Fibroblast of skin of back (primary cell): ENCODE measurements at regions not wholly inside any gene's neighbourhood (a gene's known extent, or its start where the extent isn't known, plus 50 kb on each side); places are given as distances from the start of the nearest gene placed in this dataset.

ENCODE experiments used
- DNase-seq: peaks from one replicate; pipeline ENCODE4 v3.0.0-alpha.2; 2013

DNA sequence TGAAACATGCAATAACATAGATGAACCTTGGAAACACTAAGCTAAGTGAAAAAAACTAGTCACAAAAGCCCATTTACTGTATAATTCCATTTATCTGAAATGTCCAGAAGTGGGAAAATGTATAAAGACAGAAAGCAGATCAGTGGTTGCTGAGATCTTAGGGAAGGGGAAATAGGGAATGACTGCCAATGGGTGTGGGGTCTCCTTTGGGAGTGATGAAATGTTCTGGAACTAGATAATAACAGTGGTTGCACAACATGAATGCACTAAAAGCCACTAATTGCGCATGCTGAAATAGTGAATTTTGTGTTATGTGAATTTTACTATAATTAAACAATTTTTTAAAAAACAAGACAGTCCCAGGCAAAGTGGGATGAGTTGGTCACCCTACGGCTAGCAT lies 472.8 kb downstream of the CCDC171 start:
- no peak for DNase-seq

DNA sequence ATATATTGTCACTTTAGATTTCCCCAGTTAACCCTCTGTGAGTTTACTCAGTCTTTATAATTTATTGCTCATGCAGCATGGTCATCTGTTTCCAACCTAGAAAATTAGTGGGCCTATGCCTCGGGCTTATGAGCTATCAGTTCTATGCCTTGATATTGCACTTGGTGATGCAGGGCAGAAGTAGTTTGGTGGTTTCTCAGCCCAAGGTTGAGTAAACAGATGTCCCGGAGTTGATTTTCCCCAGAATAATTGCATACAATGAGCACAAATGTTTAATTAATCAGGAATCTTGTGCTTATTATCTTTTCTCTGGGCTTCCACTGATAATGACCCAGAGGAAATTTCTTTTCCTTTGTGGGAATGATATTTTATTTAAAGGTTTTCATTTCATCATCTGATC lies 474.0 kb downstream of the CCDC171 start:
- DNase-seq = no peak

DNA sequence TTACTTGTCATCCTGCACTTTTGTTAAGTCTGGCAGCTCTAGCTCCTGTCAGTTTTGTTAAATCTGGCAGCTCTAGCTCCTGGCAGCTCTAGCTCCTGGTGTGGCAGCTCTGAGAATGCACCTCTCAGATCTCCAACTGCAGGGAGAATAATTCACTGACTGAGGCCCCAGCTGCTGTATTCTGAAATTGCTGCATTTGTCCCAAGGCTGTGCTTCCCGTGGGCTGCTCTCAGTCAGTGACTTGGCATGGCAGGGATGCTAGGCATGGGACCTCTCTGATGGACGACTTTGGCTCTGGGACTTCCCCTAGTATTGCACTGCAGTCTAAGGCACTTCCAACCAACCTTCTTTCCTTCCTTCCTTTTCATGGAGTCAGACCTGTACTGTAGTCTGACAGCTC lies 475.7 kb downstream of the CCDC171 start:
- DNase-seq = peak; percentile 66

DNA sequence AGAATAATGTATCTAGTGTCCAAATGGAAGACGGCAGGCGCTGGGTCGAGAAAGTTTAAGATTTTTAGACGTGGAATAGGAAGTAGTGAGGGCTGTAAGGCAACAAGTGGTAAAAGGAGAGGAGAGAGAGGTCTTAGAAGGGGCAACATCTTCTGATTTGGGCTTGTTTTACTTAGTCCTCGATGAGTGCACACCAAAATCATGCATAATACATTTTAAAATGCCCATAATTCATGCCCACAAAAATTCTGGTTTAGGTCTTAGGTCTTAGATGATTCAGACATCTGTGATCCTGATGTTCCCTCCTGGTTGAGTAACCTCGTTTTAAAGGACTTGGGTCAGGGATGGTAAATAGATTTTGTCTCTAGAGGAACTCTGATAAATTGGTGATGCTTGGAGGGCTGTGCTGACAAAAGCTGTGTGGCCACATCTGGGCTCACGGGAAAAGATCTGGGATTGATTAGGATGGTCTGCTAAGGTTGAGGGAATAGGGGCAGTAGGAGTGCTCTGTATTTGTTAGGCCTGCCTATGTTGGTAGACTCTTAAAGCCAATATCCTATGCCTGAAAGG lies 476.3 kb downstream of the CCDC171 start:
- peak; percentile 89 for DNase-seq

DNA sequence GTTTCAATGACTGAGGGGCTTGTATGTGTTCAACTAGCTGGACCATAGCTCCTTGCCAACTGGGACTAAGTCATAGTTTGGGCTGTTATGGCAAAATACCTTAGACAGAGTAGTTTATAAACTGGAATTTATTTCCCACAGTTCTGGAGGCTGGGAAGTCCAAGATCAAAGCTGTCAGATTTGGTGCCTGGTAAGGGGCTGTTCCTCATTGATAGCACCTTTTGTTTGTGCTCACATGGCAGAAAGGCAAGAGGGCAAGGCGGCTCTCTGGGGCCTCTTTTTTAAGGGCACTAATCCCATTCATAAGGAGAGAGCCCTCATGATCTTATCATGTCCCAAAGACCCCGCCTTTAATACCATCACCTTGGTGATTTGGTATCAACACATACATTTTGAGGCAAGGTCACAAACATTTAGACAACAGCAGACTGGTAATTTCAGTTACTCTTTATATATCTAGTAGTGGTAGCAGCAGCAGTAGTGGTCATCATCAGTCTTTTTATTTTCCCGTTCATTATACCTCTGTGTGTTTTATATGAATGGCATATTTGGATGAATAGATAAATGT lies 477.0 kb downstream of the CCDC171 start:
- DNase-seq = no peak

DNA sequence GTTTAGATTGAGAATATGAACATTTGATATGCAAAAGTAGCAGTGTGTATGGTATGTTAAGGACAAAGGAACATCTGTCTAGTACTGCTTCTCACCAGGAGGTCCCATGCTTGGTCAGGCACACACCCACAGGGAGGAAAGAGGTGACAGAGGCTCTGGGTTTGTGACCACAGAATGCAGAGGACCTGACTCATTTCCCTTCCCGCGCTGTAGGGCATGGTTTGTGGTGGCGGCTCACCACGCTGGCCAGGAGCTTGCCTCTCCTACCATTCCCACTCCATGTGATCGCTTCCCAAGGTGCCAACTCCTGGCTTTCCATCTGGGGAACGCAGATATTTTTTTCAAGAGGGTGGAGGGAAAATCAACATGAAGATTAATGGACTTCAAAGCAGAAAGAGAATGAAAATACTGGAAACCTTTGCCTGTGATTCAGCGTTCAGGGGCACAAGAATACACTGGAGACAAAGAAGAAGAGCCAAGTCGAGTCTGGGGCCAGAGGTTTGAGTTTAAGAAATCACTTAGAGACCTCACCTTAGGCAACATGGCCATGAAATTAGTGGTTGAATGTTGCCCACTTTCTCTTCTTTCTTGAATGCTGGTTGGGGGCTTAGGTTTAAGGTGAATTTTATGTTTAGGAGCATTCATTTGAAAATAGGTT lies 477.8 kb downstream of the CCDC171 start:
- DNase-seq = peak; percentile 100

DNA sequence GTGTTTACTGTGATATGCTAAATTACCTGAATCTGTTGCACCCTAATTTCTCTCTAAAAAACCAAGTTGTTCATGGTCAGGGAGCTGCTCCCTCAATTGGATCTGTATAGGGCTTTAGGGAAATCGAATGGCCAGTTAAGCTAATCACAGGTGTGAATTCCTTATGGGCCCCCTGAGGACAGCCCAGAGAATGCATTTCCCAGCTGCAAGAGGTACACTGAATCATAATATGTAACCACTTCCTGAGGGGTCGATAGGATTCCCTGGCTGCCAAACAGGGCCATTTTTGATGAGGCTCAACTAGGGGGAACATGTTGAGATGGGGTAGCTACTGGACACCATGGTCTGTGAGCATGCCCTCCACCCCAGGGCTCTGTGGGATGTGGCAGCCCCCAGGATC lies 478.6 kb downstream of the CCDC171 start:
- no peak for DNase-seq

DNA sequence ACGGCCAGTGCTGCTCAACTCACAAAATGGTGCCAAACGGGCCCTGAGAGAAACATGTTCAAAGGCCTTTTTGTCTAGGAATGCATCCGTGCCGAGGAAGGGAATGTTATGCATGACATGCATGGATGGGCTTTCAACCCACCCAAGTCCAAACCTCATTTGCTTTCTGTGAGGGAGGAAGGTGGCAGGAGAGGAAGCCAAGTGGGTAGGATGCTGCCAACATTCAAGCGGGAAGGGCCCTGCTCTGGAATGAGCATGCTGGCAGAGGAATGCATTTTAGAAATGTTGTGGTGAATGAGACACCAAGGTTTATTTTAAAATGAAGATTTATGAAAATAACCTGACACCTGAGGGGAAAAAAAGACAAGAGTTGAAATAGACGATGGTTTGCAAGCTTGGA lies 479.1 kb downstream of the CCDC171 start:
- peak; percentile 73 for DNase-seq

DNA sequence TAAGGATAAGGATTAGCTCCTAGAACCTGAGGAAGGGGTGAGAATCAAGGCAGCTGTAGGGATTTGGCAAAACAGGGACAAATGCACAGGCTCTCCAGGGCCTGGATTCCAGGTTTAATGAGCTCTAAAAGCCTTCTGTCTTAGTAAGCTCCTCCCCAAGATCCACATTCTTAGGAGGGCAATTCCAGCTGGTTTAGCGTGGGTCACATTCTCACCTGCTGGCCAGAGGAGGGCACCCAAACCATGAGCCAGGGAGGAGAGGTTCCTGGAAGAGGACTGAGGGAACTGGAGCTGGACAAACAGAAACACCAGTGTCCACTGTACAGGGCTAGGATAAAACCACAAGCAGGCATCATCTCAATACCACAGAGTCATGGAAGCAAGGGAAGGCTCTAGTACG lies 480.0 kb downstream of the CCDC171 start:
- DNase-seq = peak; percentile 72

DNA sequence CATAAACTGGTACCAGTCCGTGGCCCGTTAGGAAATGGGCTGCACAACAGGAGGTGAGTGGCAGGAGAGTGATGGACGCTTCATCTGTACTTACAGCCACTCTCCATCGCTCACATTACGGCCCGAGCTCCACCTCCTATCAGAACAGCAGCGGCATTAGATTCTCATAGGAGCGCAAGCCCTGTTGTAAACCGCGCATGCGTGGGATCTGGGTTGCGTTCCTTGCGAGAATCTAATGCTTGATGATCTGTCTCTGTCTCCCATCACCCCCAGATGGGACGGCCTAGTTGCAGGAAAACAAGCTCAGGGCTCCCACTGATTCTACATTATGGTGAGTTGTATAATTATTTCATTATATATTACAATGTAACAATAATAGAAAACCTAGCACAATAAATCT lies 480.4 kb downstream of the CCDC171 start:
- no peak for DNase-seq

DNA sequence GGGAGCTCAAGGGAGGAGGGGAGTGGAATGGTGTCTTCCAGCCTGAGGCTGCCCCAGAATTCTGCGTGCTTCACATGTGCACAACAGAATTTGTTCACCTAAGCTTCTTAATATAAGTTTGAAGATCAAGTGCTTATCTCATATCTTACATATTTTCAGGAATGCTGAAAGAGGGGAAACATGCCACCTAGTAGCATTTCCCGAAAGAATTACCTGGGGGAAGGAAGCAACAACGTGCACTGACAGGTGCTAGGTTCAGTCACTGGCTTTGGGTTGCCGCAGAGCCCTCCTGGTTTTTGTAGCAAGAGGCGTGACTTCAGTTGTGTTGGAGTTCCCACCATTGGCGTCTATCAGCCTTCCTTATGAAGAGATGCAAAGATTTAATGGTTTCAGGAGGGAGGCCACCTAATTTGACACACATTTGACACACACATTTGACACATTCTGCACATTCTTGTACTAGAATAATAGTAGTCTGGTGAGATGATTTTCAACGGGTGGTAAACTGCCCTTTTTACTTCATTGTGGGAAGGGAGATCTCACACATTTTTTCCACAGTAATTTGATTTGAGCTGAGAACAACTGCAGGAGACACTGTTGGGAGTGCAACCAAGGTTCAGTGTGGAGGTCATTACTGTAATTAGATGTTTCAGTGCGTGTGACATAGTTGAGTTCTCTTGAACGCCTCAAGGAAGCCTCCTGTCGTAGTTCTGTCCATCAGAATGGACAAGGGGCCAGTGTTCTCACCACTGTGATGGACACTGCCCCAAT lies 481.3 kb downstream of the CCDC171 start:
- no peak for DNase-seq

DNA sequence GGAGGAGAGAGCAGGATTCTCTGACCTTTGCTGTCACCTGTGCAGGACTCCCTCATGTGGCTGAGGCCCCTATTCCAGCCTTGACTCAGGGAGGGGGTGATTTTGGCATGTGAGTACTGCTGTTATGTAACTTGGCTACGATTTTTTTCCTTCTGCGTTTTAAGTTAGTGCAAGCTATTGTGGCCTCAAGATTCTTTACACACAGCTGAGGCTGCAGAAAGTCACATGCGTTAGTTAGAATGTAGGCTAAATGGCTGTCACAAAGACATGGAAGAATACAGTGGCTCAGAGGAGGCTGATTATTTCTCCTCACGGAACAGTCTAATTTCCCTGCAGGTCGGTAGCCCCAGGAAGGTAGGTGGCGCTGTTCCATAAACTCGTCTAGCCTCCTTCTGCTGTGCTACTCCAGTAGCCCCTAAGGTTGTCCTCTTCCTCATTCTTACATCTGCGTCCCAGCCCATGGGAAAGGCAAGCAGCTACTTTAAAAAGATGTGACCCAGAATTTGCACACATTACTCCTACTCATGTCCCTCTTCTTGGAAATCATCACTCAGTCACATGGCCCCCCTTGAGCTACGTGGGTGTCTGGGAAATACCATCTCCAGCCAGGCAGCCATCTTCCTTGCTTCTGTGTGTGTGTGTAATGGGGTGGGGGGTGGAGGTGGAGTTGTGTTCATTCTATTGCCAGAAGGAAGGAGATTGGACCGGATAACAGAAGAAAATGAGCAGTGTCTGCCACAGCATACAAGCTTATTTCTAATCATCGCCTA lies 486.6 kb downstream of the CCDC171 start:
- peak; percentile 82 for DNase-seq

DNA sequence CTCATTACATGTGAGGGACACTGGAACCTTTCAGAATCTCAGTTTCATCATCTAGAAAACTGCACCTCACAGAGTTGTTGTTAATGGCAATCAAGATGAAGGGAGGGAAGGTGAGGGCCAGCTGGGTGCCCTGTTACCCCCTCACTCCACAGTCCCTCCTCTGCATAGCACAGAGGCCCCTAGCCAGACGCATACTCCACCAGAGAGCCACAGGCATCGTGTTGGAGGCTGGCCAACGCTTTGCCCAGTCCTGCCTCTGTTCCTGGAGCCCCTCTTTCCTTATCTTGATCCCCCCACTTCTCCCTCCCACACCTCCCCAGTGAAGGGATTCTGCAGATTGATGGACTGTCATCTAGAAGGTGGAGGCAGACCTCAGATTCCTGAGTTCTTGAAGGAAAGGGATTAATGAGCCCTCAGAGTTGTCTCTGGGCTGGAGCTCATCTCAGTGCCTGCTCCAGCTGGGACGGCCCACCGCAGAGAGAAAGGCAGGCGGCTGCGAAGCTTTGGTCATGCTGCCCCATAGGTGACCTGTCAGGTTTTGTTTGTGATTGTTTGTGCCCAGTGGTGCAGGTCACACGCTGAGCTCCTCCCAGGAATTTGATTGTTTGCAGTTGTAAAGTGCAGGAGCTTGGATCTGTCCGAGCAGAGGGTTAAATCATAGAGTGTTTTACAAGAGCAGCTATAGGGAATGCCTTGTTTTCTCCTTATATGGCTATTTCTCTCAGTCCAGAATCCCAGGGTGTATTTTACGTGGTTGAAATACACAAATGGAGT lies 487.3 kb downstream of the CCDC171 start:
- DNase-seq = peak; percentile 89

DNA sequence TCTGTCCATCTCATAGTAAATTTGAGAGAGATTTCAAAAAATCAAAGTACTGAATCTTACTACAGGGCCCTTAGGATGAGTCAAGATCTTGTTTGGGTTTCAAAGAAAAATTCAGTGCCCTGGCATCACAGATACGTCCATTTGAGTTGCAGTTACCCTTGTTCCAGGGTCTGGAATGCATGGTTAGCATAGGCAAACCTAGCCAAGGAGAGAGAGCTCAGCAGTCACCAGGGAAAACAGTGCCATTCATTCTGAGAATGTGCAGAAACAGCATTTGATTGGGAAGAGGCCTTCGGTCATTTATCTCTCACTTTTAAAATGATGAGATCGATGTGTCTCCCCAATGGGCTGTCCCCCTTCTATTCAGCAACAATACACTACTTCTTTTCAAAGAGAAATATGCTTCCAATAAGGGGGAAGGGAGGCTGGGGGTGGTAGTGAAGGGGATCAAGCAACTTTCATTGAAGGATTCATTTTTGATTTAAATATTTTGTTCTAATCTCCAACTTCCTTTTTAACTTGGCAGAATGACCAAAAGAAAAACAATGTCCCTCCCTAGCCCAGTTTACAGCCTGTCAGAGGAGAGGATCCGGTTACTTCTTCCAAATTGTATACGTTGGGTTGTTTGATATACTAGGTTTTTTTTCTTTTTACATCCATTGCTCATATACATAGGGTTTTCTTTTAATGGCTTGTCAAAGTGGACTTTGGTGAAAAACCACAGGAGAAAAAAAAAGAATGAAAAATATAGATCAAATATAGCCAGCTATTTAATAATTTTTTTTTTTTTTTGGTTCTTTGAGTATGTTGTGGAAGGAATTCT lies 491.1 kb downstream of the CCDC171 start:
- DNase-seq = peak; percentile 93

DNA sequence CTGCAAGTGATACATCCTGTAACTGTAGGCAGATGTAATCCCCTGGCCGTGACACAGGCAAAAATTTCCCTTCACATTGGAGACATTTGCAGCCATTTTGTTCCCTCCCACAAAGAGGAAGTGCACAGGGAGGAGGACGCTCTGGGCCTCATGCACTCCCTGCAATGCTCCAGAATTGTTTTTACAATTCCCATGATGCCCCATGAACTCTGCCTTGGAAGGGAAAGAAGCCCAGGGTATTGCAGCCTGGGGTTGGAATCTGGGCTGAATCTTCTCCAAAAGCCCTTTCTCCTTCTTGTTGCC lies 491.7 kb downstream of the CCDC171 start:
- peak; percentile 93 for DNase-seq

DNA sequence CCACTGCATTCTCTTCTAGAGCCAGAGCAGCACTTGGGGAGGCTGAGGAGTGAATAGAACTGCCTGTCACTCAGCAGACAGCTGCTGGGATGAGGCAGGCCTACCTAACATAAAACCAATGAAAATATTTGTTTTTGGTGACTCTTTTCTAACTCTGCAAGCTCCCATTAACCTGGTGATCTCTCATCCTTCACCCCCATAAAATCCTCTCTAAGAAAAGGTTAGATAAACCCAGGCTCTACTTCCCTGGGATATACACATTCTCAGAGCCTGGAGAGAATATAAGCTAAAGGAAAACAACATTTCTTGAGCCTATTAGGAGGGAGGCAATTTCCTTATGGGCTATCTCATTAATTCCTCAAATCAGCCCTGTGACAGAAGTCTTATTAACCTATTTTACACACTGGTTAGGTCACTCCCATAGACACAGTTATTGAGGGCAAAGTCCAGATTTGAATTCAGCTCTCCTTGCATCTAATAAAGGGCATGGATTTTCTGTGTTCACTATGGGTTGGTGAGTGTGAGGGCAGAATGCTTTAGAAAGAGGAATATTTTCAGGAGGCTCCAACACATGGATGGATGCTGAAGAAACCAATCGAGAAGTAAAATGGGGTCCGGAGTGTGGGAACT lies 492.9 kb downstream of the CCDC171 start:
- no peak for DNase-seq

DNA sequence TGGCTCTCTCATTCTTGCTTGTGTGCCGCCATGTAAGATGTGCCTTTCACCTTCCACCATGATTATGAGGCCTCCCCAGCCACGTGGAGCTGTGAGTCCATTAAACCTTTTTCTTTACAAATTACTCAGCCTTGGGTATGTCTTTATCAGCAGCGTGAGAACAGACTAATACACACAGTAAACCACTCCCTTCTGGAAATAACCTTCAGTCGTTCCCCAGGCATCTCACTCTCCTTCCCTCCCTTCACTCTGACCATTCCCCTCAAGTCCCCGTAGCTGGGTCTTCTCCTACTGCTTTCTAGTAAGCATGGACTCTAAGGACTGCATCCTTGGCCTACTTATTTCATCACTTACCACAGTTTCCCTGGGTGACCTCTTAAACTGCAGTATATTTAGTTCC lies 493.9 kb downstream of the CCDC171 start:
- DNase-seq = peak; percentile 43

DNA sequence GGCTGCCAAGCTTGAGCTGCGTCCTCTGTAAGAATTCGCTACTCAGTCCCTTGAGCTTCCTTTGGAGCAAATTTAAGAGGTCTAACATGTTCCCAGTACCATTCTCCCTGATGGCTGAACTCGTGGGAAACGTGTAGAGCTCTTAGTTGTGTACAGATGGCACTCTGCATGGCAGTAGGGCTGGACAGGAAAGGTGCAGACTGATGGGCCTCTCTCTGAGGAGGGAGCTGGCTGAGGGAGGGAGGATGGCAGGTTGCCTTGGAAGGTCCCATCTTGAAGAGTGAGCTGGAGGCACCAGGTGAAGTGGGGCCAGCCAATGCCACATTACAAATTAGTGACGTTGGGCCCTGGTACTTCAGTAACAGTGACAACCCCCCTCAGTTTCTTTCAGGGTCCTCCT lies 495.3 kb downstream of the CCDC171 start:
- DNase-seq = no peak

DNA sequence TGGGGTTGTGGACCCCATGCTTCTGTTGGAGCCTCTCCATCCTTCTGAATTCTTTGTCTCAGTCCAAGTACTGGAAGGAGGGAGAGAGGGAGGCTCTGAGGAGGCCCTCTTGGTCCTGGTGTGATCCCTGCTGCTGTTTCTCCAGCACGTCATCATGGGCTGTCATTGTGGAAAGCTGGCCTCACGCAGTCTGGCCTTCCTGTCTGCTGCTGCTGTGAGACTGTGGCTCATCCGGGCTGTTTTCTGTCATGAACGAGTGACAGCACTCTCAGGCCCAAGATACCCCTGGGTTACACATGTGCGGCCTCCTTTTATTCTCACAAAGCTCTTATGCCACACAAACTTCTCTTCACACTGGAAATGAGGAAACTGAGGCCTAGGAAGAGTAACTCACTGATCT lies 499.3 kb downstream of the CCDC171 start:
- DNase-seq = no peak

DNA sequence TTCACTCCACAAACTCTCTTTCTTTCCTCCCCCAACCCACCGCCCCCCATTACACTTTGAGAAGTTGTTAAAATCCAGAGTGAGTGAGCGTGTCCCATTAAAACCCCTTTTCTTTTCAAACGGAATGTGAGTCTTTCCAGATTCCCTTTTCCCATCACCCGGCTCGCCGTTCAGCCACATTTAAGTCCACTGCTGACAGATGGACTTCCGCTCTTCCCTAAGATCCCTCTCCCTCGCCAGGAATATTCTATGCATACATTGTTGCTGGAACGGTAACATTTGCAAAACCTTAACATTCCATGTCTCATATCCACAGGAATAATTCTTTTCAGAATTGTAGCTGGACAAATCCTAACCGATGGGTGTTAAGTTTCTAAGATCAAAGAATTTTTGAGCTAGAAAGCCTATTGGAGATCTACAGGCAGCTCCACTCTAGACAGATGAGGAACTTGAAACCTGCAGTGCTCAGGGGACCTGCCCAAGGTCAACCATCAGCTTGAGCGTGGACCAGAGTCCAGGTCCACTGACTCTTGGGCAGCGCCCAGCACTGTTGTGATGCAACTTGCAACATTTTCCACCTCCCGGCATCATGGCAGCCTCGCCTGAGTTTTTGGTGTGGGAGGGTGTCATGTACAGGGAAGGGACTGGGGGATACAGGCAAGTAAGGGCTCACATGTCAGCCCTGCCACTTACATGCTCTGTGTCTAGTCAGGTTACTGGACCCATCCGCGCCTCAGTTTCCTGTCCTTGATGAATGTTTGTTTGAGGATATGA lies 500.1 kb downstream of the CCDC171 start:
- no peak for DNase-seq
